MM.1S (cell line): ENCODE measurements at regions not wholly inside any gene's neighbourhood (a gene's known extent, or its start where the extent isn't known, plus 50 kb on each side); places are given as distances from the start of the nearest gene placed in this dataset.

ENCODE experiments used
- DNase-seq: peaks from one replicate; pipeline ENCODE4 v3.0.0-alpha.2; 2015
- H2AFZ ChIP-seq: fragments of 300-600 bp; sonication (generic); 2 replicates; pipeline ENCODE4 v1.6.0; 2016; ENCODE audit warnings: antibody characterized with exemption, low read length
- H3F3A ChIP-seq: fragments of 300-600 bp; sonication (generic); 2 replicates; pipeline ENCODE4 v1.6.1; 2016; ENCODE audit warnings: mild to moderate bottlenecking, antibody characterized with exemption, low read length, moderate library complexity, mixed read lengths; ENCODE audit not compliant: insufficient read depth
- H3K27ac ChIP-seq: fragments of 300-600 bp; sonication (generic); 2 replicates; pipeline ENCODE4 v1.5.1; 2016; ENCODE audit warnings: mild to moderate bottlenecking, low read length
- H3K27me3 ChIP-seq: fragments of 300-600 bp; sonication (generic); replicated peaks from 2 replicates; pipeline ENCODE4 v1.6.0; 2016; ENCODE audit warnings: low read length; ENCODE audit not compliant: insufficient read depth
- H3K36me3 ChIP-seq: fragments of 300-600 bp; sonication (generic); replicated peaks from 2 replicates; pipeline ENCODE4 v1.6.1; 2016; ENCODE audit warnings: mild to moderate bottlenecking, low read length, mixed read lengths; ENCODE audit not compliant: insufficient read depth
- H3K4me1 ChIP-seq: fragments of 300-600 bp; sonication (generic); 2 replicates; pipeline ENCODE4 v1.6.1; 2016; ENCODE audit warnings: low read length, mixed read lengths
- H3K4me2 ChIP-seq: fragments of 300-600 bp; sonication (generic); 2 replicates; pipeline ENCODE4 v1.6.0; 2016; ENCODE audit warnings: low read depth, low read length
- H3K4me3 ChIP-seq: fragments of 300-600 bp; sonication (generic); 2 replicates; pipeline ENCODE4 v1.5.1; 2016; ENCODE audit warnings: low read length, mixed read lengths
- H3K79me2 ChIP-seq: fragments of 300-600 bp; sonication (generic); 2 replicates; pipeline ENCODE4 v1.6.1; 2016; ENCODE audit warnings: mixed run types, low read length, mixed read lengths
- H3K9ac ChIP-seq: fragments of 300-600 bp; sonication (generic); 2 replicates; pipeline ENCODE4 v1.6.1; 2016; ENCODE audit warnings: low read length, mixed read lengths
- H3K9me2 ChIP-seq: fragments of 300-600 bp; sonication (generic); replicated peaks from 2 replicates; pipeline ENCODE4 v1.6.1; 2016; ENCODE audit warnings: mild to moderate bottlenecking, low read length, mixed read lengths; ENCODE audit not compliant: insufficient read depth
- H3K9me3 ChIP-seq: fragments of 300-600 bp; sonication (generic); replicated peaks from 2 replicates; pipeline ENCODE4 v1.6.1; 2016; ENCODE audit warnings: mild to moderate bottlenecking, low read length, mixed read lengths; ENCODE audit not compliant: insufficient read depth
- H4K20me1 ChIP-seq: fragments of 300-600 bp; sonication (generic); 2 replicates; pipeline ENCODE4 v1.6.1; 2016; ENCODE audit warnings: mild to moderate bottlenecking, low read length, moderate library complexity, mixed read lengths; ENCODE audit not compliant: insufficient read depth
- EZH2 ChIP-seq: fragments of 300-600 bp; sonication (generic); optimal IDR thresholded peaks from 2 replicates; pipeline ENCODE3; 2017; ENCODE audit warnings: low read depth, mild to moderate bottlenecking, antibody characterized with exemption, low read length, mixed read lengths
- EZH2phosphoT487 ChIP-seq: fragments of 300-600 bp; sonication (generic); IDR thresholded peaks from 2 replicates; pipeline ENCODE4 v1.6.1; 2018; ENCODE audit warnings: antibody characterized with exemption, low read length
- TF ChIP-seq, protein P1 (sequence below): fragments of 300-600 bp; sonication (generic); IDR thresholded peaks from 2 replicates; pipeline ENCODE4 v1.5.1; 2016; ENCODE audit warnings: antibody characterized with exemption, low read length, mixed read lengths

- TF ChIP-seq EZH2phosphoT487 (no peak), EZH2 (no peak)
- TF ChIP-seq, protein P1, sequence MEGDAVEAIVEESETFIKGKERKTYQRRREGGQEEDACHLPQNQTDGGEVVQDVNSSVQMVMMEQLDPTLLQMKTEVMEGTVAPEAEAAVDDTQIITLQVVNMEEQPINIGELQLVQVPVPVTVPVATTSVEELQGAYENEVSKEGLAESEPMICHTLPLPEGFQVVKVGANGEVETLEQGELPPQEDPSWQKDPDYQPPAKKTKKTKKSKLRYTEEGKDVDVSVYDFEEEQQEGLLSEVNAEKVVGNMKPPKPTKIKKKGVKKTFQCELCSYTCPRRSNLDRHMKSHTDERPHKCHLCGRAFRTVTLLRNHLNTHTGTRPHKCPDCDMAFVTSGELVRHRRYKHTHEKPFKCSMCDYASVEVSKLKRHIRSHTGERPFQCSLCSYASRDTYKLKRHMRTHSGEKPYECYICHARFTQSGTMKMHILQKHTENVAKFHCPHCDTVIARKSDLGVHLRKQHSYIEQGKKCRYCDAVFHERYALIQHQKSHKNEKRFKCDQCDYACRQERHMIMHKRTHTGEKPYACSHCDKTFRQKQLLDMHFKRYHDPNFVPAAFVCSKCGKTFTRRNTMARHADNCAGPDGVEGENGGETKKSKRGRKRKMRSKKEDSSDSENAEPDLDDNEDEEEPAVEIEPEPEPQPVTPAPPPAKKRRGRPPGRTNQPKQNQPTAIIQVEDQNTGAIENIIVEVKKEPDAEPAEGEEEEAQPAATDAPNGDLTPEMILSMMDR, result no peak
- H3K9me3 ChIP-seq, result no peaks in the 10 kb centered on the region
- H3K36me3 ChIP-seq, result no peaks in the 10 kb centered on the region
- H4K20me1 ChIP-seq, result no peaks in the 10 kb centered on the region
- no peak for DNase-seq
- no peak overlapping the region for H3K9ac ChIP-seq
- no peak overlapping the region for H2AFZ ChIP-seq
- no peaks in the 10 kb centered on the region for H3K9me2 ChIP-seq
- no peaks in the 10 kb centered on the region for H3K27me3 ChIP-seq
- H3K79me2 ChIP-seq, result no peaks in the 10 kb centered on the region
- H3F3A ChIP-seq, result no peaks in the 10 kb centered on the region
- no peaks in the 10 kb centered on the region for H3K4me1 ChIP-seq
- H3K27ac ChIP-seq, result no peak overlapping the region
- H3K4me2 ChIP-seq, result no peak overlapping the region
- H3K4me3 ChIP-seq, result no peak overlapping the region
Observed at GRCh38 chr20:12906361-12906760, 102.4 kb upstream of the SPTLC3 start.

GRCh38 chr20:12911372-12911771 is 97.4 kb upstream of the SPTLC3 start:
- no peak for DNase-seq
- no peaks in the 10 kb centered on the region for H3K9me3 ChIP-seq
- H3K9ac ChIP-seq, result no peak overlapping the region
- no peaks in the 10 kb centered on the region for H3K9me2 ChIP-seq
- H3K4me3 ChIP-seq, result no peak overlapping the region
- no peak overlapping the region for H3K27ac ChIP-seq
- no peaks in the 10 kb centered on the region for H4K20me1 ChIP-seq
- H3K4me1 ChIP-seq, result no peaks in the 10 kb centered on the region
- H3K27me3 ChIP-seq, result no peaks in the 10 kb centered on the region
- H3F3A ChIP-seq, result no peaks in the 10 kb centered on the region
- no peak overlapping the region for H2AFZ ChIP-seq
- H3K36me3 ChIP-seq, result no peaks in the 10 kb centered on the region
- TF ChIP-seq EZH2, result no peak
- TF ChIP-seq EZH2phosphoT487, result no peak
- TF ChIP-seq, protein P1, result no peak
- H3K4me2 ChIP-seq, result no peak overlapping the region
- H3K79me2 ChIP-seq, result no peaks in the 10 kb centered on the region

GRCh38 chr20:12913781-12914443 is 94.9 kb upstream of the SPTLC3 start:
- no peaks in the 10 kb centered on the region for H4K20me1 ChIP-seq
- H3K36me3 ChIP-seq, result no peaks in the 10 kb centered on the region
- H3K9ac ChIP-seq, result no peak overlapping the region
- no peaks in the 10 kb centered on the region for H3F3A ChIP-seq
- no peaks in the 10 kb centered on the region for H3K4me1 ChIP-seq
- H2AFZ ChIP-seq, result no peak overlapping the region
- no peak overlapping the region for H3K27ac ChIP-seq
- TF ChIP-seq, protein P1, result no peak
- no peak overlapping the region for H3K4me3 ChIP-seq
- H3K9me3 ChIP-seq, result no peaks in the 10 kb centered on the region
- no peaks in the 10 kb centered on the region for H3K27me3 ChIP-seq
- H3K9me2 ChIP-seq, result no peaks in the 10 kb centered on the region
- no peaks in the 10 kb centered on the region for H3K79me2 ChIP-seq
- no peak overlapping the region for H3K4me2 ChIP-seq
- DNase-seq, result no peak
